ENCODE measurements at regions not wholly inside any gene's neighbourhood (a gene's known extent, or its start where the extent isn't known, plus 50 kb on each side); places are given as distances from the start of the nearest gene placed in this dataset.

GRCh38 chr2:205878999-205879762 is 196.9 kb downstream of the NRP2 start:
- H3K4me3 ChIP-seq (ENCODE audit: low read depth, low read length): no peak overlapping the region
- no peak for DNase-seq (ENCODE audit: low read depth)

GRCh38 chr2:205877496-205877895 is 195.2 kb downstream of the NRP2 start:
- DNase-seq (ENCODE audit: low read depth): no peak
- no peak overlapping the region for H3K4me3 ChIP-seq (ENCODE audit: low read depth, low read length)
- TF ChIP-seq CTCF (IDR thresholded peaks at IDR 0.05; ENCODE audit: insufficient read depth, low read depth, low read length): no peak

More at GRCh38 chr2:205878999-205879762, 196.9 kb downstream of the NRP2 start:
- TF ChIP-seq CTCF (IDR thresholded peaks at IDR 0.05; ENCODE audit: insufficient read depth, low read depth, low read length): no peak

GRCh38 chr2:205876127-205876526 is 193.8 kb downstream of the NRP2 start:
- TF ChIP-seq CTCF (IDR thresholded peaks at IDR 0.05; ENCODE audit: insufficient read depth, low read depth, low read length): no peak
- DNase-seq (ENCODE audit: low read depth): no peak

GRCh38 chr2:205872716-205873115 is 190.4 kb downstream of the NRP2 start:
- no peak overlapping the region for H3K4me3 ChIP-seq (ENCODE audit: low read depth, low read length)
- TF ChIP-seq CTCF (IDR thresholded peaks at IDR 0.05; ENCODE audit: insufficient read depth, low read depth, low read length): no peak
- DNase-seq (ENCODE audit: low read depth): peak; percentile 60

More at GRCh38 chr2:205876127-205876526, 193.8 kb downstream of the NRP2 start:
- H3K4me3 ChIP-seq (ENCODE audit: low read depth, low read length): no peak overlapping the region

GRCh38 chr2:205869439-205869838 is 187.1 kb downstream of the NRP2 start:
- no peak for DNase-seq (ENCODE audit: low read depth)
- no peak for TF ChIP-seq CTCF (IDR thresholded peaks at IDR 0.05; ENCODE audit: insufficient read depth, low read depth, low read length)
- H3K4me3 ChIP-seq (ENCODE audit: low read depth, low read length): no peak overlapping the region

- H3K4me3 ChIP-seq (ENCODE audit: low read depth, low read length): no peak overlapping the region
- DNase-seq (ENCODE audit: low read depth): peak; percentile 62
Observed at GRCh38 chr2:205868773-205869333, 186.6 kb downstream of the NRP2 start.

More at GRCh38 chr2:205868773-205869333, 186.6 kb downstream of the NRP2 start:
- no peak for TF ChIP-seq CTCF (IDR thresholded peaks at IDR 0.05; ENCODE audit: insufficient read depth, low read depth, low read length)

Measured in fibroblast of villous mesenchyme (primary cell).